HepG2 (cell line): ENCODE measurements at regions not wholly inside any gene's neighbourhood (a gene's known extent, or its start where the extent isn't known, plus 50 kb on each side); places are given as distances from the start of the nearest gene placed in this dataset.
A peak's percentile ranks its signal among the peaks of the same experiment; 100 is the strongest.

Experiments used
- CENPBD1 ChIP-seq: sonication (generic); formaldehyde crosslinking; IDR thresholded peaks from 2 replicates; pipeline ENCODE4 v1.8.0; 2022; ENCODE audit warnings: missing genetic modification reagents, low read depth, mild to moderate bottlenecking, borderline replicate concordance
- ETV5 ChIP-seq: IDR thresholded peaks from 2 replicates; pipeline ENCODE4 v1.6.1; 2018; ENCODE audit warnings: missing biosample characterization, missing genetic modification reagents, inconsistent platforms, borderline replicate concordance
- FOXO1 ChIP-seq: sonication (generic); formaldehyde crosslinking; IDR thresholded peaks from 2 replicates; pipeline ENCODE4 v1.4.0; 2020; ENCODE audit warnings: missing genetic modification reagents
- GABPB1 ChIP-seq: IDR thresholded peaks from 2 replicates; pipeline ENCODE4 v1.6.1; 2016; ENCODE audit warnings: mild to moderate bottlenecking, missing genetic modification reagents, moderate library complexity, missing compliant biosample characterization
- HNRNPLL ChIP-seq: fragments of 200-400 bp; formaldehyde crosslinking; IDR thresholded peaks from 2 replicates; pipeline ENCODE4 v1.6.1; 2017; ENCODE audit warnings: mild to moderate bottlenecking, low read depth, low read length; ENCODE audit not compliant: poor library complexity, severe bottlenecking
- HOXA7 ChIP-seq: sonication (generic); formaldehyde crosslinking; IDR thresholded peaks from 2 replicates; pipeline ENCODE4 v1.8.1; 2022; ENCODE audit warnings: mild to moderate bottlenecking, missing genetic modification reagents, moderate library complexity
- KAT8 ChIP-seq: IDR thresholded peaks from 2 replicates; pipeline ENCODE4 v1.6.1; 2016; ENCODE audit warnings: missing genetic modification reagents, missing compliant biosample characterization
- KDM3A ChIP-seq: IDR thresholded peaks from 2 replicates; pipeline ENCODE4 v1.6.1; 2018; ENCODE audit warnings: low read depth, missing compliant biosample characterization
- MBNL3 ChIP-seq: fragments of 250-450 bp; sonication (Bioruptor Pico); conservative IDR thresholded peaks from 2 replicates; pipeline ENCODE4 v1.8.0; 2022; ENCODE audit warnings: mild to moderate bottlenecking, inconsistent platforms
- MED1 ChIP-seq: sonication (generic); formaldehyde crosslinking; IDR thresholded peaks from 2 replicates; pipeline ENCODE4 v1.4.0; 2020; ENCODE audit warnings: missing genetic modification reagents
- MED13 ChIP-seq: sonication (generic); formaldehyde crosslinking; IDR thresholded peaks from 2 replicates; pipeline ENCODE4 v1.5.0; 2020; ENCODE audit warnings: missing genetic modification reagents
- MEIS1 ChIP-seq: sonication (generic); formaldehyde crosslinking; IDR thresholded peaks from 2 replicates; pipeline ENCODE4 v1.9.0; 2021; ENCODE audit warnings: mild to moderate bottlenecking, missing genetic modification reagents, moderate library complexity, borderline replicate concordance
- PLRG1 ChIP-seq: fragments of 450-650 bp; conservative IDR thresholded peaks from 2 replicates; pipeline ENCODE4 v1.6.1; 2016
- RORA ChIP-seq: sonication (generic); formaldehyde crosslinking; IDR thresholded peaks from 2 replicates; pipeline ENCODE4 v1.5.0; 2020; ENCODE audit warnings: mild to moderate bottlenecking, missing genetic modification reagents, moderate library complexity
- SIX4 ChIP-seq: sonication (generic); formaldehyde crosslinking; IDR thresholded peaks from 2 replicates; pipeline ENCODE4 v1.4.0; 2020; ENCODE audit warnings: missing genetic modification reagents
- TBX2 ChIP-seq: sonication (generic); formaldehyde crosslinking; IDR thresholded peaks from 2 replicates; pipeline ENCODE4 v1.5.0; 2020; ENCODE audit warnings: missing genetic modification reagents, mild to moderate bottlenecking, borderline replicate concordance
- TP53 ChIP-seq: sonication (generic); formaldehyde crosslinking; conservative IDR thresholded peaks from 2 replicates; pipeline ENCODE4 v1.4.0; 2020; ENCODE audit warnings: missing genetic modification reagents
- ZFP36L2 ChIP-seq: sonication (generic); formaldehyde crosslinking; IDR thresholded peaks from 2 replicates; pipeline ENCODE4 v1.4.0; 2020; ENCODE audit warnings: missing genetic modification reagents
- ZNF136 ChIP-seq: sonication (generic); formaldehyde crosslinking; IDR thresholded peaks from 2 replicates; pipeline ENCODE4 v1.8.1; 2022; ENCODE audit warnings: low read depth, mild to moderate bottlenecking, moderate library complexity, missing genetic modification reagents
- ZNF296 ChIP-seq: sonication (generic); formaldehyde crosslinking; conservative IDR thresholded peaks from 2 replicates; pipeline ENCODE4 v1.5.0; 2020; ENCODE audit warnings: mild to moderate bottlenecking, missing genetic modification reagents
- ZNF3 ChIP-seq: IDR thresholded peaks from 2 replicates; pipeline ENCODE4 v1.7.0; 2017; ENCODE audit warnings: inconsistent platforms
- ZNF335 ChIP-seq: sonication (generic); formaldehyde crosslinking; IDR thresholded peaks from 2 replicates; pipeline ENCODE4 v1.4.0; 2020; ENCODE audit warnings: missing genetic modification reagents
- ZNF501 ChIP-seq: sonication (generic); formaldehyde crosslinking; IDR thresholded peaks from 2 replicates; pipeline ENCODE4 v1.5.1; 2020; ENCODE audit warnings: mild to moderate bottlenecking, moderate library complexity, missing genetic modification reagents
- ZNF510 ChIP-seq: sonication (generic); formaldehyde crosslinking; IDR thresholded peaks from 2 replicates; pipeline ENCODE4 v1.4.0; 2020; ENCODE audit warnings: low read depth, mild to moderate bottlenecking, missing genetic modification reagents
- ZNF547 ChIP-seq: sonication (generic); formaldehyde crosslinking; IDR thresholded peaks from 2 replicates; pipeline ENCODE4 v1.5.1; 2020; ENCODE audit warnings: mild to moderate bottlenecking, missing genetic modification reagents
- TF ChIP-seq, protein P1 (sequence below), 2 experiments: sonication (generic) in 1 of 2; formaldehyde crosslinking in 1 of 2; IDR thresholded peaks; 2 replicates each; pipeline versions ENCODE4 v1.5.1 to v1.6.1; 2011 to 2020; ENCODE audit warnings: borderline replicate concordance in 1 of 2, low read depth in 1 of 2, low read length in 1 of 2, mild to moderate bottlenecking in 1 of 2, missing genetic modification reagents in 1 of 2, moderate library complexity in 1 of 2

- TF ChIP-seq ZNF296 (CRISPR knock-in tag) (no peak), ZNF547 (CRISPR knock-in tag) (no peak), ZNF136 (no peak), FOXO1 (no peak), TP53 (no peak), GABPB1 (CRISPR knock-in tag) (peak; percentile 15; the same call in 1 of the 2 replicates), CENPBD1 (CRISPR knock-in tag) (no peak), ZNF335 (CRISPR knock-in tag) (no peak), MED1 (CRISPR knock-in tag) (peak; percentile 12; the same call in 1 of the 2 replicates), KAT8 (CRISPR knock-in tag) (0 out of 2 replicates have a peak, but pooled peaks have one; percentile 42), ZNF501 (CRISPR knock-in tag) (no peak), RORA (CRISPR knock-in tag) (no peak), ZNF510 (0 out of 2 replicates have a peak, but pooled peaks have one; percentile 36), KDM3A (CRISPR knock-in tag) (no peak), MED13 (CRISPR knock-in tag) (no peak), ETV5 (CRISPR knock-in tag) (0 out of 2 replicates have a peak, but pooled peaks have one; percentile 22), HNRNPLL (no peak), ZFP36L2 (CRISPR knock-in tag) (no peak), MBNL3 (no peak), TBX2 (CRISPR knock-in tag) (no peak), MEIS1 (peak; percentile 43; the same call in 1 of the 2 replicates), HOXA7 (no peak), SIX4 (CRISPR knock-in tag) (0 out of 2 replicates have a peak, but pooled peaks have one; percentile 21), ZNF3 (no peak), PLRG1 (no peak)
- TF ChIP-seq, protein P1, sequence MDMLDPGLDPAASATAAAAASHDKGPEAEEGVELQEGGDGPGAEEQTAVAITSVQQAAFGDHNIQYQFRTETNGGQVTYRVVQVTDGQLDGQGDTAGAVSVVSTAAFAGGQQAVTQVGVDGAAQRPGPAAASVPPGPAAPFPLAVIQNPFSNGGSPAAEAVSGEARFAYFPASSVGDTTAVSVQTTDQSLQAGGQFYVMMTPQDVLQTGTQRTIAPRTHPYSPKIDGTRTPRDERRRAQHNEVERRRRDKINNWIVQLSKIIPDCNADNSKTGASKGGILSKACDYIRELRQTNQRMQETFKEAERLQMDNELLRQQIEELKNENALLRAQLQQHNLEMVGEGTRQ (IDR thresholded peaks at IDR 0.05; ENCODE audit: low read depth, low read length): no peak
- TF ChIP-seq, protein P1 (CRISPR knock-in tag; IDR thresholded peaks at IDR 0.05; ENCODE audit: borderline replicate concordance): no peak
These were observed 165.9 kb upstream of the TANK start (continued) for GRCh38 chr2:160994141-160995002.
